ENCODE measurements at regions not wholly inside any gene's neighbourhood (a gene's known extent, or its start where the extent isn't known, plus 50 kb on each side); places are given as distances from the start of the nearest gene placed in this dataset.

DNA sequence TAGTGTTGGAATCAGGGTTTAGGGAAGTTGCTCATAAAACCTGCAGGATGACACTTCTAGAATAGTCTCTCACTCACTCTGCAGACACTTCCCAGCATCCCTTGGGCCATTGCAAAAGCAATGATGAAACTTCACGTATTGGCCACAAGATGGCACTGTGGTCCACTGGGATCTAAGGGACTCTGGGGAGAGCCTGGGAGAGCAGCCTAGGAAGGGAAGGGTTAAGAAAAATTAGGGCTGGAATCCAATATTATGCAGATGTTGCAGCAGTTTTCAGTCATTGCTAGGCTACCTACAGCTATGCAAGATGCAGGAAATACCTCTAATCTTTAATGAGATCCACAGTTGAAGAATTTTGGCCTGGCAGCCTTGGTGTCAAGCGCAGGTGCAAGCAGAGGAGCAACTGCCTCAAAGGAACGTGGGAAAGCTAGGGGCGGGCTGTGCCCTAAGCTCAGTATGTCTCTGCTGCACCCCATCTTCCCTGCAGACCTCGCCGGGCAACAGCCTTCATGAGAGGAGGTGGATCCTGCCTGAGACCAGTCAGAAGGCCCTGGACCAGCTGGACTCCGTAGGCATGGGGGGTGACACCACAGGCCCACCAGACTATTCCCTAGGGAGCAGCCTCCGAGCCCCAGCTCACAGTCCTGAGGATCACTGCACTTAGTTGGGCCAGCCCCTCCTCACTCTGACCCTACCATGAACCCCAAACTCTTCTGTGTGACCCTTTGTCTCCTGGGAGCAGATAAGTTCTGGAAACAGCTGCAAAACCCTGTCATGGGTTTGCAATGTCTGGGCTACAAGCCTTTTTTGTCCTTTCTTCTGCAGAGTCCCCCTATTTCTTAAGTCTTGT, 127.9 kb upstream of the PRSS58 start:
- peak; percentile 70 for DNase-seq

DNA sequence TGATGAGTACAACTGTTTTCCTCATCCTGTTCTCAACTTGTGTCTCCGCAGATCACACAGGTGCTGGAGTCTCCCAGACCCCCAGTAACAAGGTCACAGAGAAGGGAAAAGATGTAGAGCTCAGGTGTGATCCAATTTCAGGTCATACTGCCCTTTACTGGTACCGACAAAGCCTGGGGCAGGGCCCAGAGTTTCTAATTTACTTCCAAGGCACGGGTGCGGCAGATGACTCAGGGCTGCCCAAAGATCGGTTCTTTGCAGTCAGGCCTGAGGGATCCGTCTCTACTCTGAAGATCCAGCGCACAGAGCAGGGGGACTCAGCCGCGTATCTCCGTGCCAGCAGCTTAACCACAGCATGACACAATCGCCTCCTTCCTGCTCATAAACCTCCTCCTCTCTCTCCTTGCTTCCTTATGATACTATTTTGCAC, 126.7 kb upstream of the PRSS58 start:
- DNase-seq: peak; percentile 30

- no peak for DNase-seq
Observed at GRCh38 chr7:142383841-142384492, 126.1 kb upstream of the PRSS58 start.

- no peak for DNase-seq
Observed at GRCh38 chr7:142381727-142382390, 124.0 kb upstream of the PRSS58 start.

DNA sequence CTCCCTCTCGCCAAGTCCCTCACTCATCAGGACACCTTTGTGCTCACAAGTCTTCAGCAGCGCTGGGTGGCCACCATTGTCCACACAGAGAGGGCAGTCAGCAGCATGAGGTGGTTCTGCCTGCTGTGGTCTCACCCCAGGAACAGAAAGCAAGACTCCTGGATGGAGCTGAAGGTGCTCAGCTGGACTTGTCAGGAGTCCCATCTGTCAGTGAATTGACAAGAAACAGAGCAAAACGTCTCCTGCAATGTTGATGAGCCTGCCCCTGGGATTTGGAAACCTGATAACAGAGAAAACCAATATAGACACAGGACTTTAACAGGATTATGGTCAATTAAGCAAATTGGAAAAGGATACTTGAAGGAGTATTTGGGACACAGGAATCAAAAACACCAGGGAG, 122.2 kb upstream of the PRSS58 start:
- DNase-seq: no peak

DNA sequence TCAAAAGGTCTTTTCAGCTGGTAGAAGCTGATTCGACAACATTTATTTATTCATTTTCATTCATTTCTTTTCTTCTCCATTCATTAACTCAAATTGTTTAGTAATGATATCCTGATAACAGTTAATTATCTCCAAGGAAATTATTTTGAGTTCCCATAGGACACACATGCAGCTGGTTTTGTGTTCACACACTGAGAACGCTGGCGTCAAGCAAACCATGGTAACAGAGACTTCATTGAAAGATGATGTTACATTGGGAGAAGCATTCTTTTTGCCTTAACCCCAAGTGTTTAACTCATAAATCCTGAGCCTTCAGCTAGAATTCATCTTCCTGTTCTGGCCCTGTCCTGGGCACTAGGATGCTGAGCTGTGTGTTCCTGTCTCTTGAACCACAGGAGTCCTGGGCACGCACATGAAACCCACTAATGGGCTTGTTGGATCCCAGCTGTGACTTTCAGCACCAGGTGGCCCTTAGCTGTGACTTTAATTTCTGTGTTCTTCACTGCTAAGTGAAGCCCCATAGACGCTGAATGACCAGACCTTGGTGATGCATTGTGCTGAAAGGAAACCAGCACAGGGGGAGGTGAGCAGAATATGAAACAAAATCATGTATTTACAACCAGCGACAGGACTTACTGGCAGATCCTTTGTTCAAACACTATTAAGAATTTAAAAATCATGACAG, 121.5 kb upstream of the PRSS58 start:
- DNase-seq: no peak

DNA sequence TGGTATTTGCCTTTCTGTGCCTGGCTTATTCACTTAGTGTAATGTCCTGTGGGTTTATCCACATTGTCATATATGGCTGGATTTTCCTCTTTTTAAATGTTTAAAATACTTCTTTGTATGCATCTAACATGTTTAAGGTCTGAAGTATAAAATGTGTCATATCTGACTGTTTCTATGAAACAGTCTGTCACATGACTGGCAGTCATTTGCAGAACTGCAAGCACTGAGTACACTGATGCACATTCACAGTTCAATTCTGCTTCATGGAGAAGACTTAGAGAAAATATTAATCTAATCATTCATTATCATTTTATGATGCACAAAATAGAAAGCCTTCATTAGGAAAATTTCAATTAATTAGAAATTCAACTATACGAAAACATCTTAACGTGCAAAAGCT, 119.7 kb upstream of the PRSS58 start:
- no peak for DNase-seq

GRCh38 chr7:142376356-142376997, 118.6 kb upstream of the PRSS58 start:
- no peak for DNase-seq

DNA sequence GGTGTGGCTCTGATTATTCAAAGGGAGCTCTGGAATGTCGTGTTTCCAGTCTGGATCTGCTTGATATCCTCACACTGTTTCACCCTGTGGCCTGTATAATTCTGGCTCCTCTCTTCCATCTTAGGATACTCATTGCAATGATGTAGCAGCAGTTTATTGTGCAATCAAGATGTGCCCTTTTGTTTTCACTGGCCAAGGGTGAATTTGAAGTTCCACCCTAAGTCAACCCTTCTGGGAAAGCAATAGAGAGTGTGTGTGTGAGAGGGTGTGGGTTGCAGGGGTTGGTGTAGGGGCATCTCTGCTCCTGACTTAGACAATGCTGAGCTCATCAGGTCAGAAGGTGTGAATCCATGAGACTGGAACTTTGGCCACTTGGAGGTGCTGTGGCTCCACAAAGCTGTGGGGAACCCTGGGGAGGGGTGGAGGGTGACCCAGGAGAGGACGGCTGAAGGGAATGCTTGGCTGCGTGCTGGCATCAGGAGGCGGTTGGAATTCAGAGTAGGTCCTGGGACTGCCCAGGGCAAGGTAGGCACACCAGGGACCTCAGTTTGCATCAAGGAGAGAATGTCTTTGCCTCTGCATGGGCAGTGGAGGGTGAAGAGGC, 118.0 kb upstream of the PRSS58 start:
- peak; percentile 13 for DNase-seq

- DNase-seq: no peak
Observed at GRCh38 chr7:142372727-142373126, 114.9 kb upstream of the PRSS58 start.

- no peak for DNase-seq
Observed at GRCh38 chr7:142371586-142372377, 113.9 kb upstream of the PRSS58 start.

- no peak for DNase-seq
Observed at GRCh38 chr7:142365410-142365842, 107.6 kb upstream of the PRSS58 start.

- no peak for DNase-seq
Observed at GRCh38 chr7:142364551-142364950, 106.7 kb upstream of the PRSS58 start.

DNA sequence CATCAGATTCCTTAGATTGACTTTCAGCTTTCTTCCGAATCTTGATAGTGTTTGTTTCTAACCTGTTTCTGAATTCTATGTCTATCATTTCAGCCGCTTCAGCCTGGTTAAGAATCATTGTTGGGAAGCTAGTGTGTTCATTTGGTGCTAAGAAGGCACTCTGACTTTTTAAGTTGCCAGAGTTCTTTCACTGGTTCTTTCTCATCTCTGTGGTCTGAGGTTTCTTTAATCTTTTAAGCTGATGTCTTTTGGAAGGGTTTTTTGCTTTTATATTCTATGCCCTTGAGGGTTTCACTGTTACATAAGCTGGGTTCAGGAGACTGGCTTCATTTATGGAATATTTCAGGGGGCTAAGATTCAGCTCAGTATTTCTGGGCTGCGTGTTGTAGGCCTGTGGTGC, 104.5 kb upstream of the PRSS58 start:
- no peak for DNase-seq

GRCh38 chr7:142359694-142360279, 101.9 kb upstream of the PRSS58 start:
- DNase-seq: no peak

GRCh38 chr7:142357953-142358520, 100.2 kb upstream of the PRSS58 start:
- DNase-seq: peak; percentile 73

DNA sequence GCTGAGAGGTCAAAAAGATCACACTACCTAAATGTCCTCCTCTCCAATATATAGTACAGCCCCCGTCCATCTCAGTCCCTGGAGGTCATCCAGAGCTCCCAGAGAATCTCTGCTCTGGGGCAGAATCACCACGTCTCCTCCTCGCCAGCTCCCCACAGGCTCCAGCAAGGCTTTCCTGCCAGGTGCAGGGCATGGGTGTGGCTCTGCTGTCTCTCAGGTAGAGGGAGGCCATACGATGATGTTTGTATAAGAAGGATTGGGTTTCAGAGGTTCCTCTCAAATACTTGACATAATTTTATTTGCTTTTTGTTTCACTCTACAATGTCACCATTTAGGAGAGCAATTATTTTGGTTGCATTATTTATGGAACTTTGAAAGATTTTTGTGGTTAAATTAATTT, 98.3 kb upstream of the PRSS58 start:
- no peak for DNase-seq

DNA sequence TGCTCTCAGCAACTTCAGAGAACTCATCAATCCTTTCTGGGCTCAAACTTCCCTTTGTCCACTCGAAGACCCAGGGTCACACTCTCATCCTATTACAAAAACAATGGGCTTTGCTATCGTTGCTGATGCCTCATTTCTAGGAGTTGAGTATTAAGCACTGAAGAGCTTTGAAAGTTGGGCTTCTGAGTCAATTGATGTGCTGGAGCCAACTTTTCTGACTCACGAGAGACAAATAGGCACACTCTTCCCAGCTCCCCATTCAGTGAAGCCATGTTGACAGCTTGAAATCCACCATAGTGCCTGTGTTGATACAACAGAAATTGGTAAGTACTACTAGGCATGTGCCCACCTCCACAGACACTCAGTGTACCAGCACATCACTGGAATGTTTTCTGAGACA, 97.5 kb upstream of the PRSS58 start:
- peak; percentile 18 for DNase-seq

- no peak for DNase-seq
Observed at GRCh38 chr7:142353147-142354060, 95.5 kb upstream of the PRSS58 start.

DNA sequence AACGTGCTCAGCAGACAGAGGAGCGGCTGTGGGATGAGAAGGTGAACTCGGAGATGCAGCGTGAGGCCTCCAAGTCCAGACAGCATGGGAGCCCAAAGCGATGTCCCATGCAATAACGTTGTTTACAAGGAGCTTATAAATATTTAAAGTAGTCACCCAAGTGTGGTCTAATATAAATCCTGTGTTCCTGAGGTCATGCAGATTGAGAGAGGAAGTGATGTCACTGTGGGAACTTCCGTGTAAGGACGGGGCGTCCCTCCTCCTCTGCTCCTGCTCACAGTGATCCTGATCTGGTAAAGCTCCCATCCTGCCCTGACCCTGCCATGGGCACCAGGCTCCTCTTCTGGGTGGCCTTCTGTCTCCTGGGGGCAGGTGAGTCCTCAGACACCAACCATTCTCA, 94.7 kb upstream of the PRSS58 start:
- DNase-seq: no peak

All from HCEC 1CT (cell line).